OCI-LY1 (cell line): ENCODE measurements at regions not wholly inside any gene's neighbourhood (a gene's known extent, or its start where the extent isn't known, plus 50 kb on each side); places are given as distances from the start of the nearest gene placed in this dataset.

Source experiments
- H2AFZ ChIP-seq: fragments of 200-600 bp; sonication (generic), shearing (Covaris generic); 2 replicates; pipeline ENCODE4 v1.6.0; 2014; ENCODE audit warnings: antibody characterized with exemption, mild to moderate bottlenecking, low read length
- H3F3A ChIP-seq: fragments of 200-600 bp; sonication (generic), shearing (Covaris generic); 2 replicates; pipeline ENCODE4 v1.6.0; 2014; ENCODE audit warnings: mild to moderate bottlenecking, antibody characterized with exemption, low read length, moderate library complexity; ENCODE audit not compliant: insufficient read depth
- H3K27ac ChIP-seq: fragments of 200-600 bp; sonication (generic); 2 replicates; pipeline ENCODE4 v1.5.1; 2014; ENCODE audit warnings: low read length, mixed run types, mild to moderate bottlenecking, low read depth; ENCODE audit not compliant: poor library complexity, severe bottlenecking
- H3K27me3 ChIP-seq: fragments of 200-600 bp; sonication (generic); 2 replicates; pipeline ENCODE4 v1.6.0; 2014; ENCODE audit warnings: antibody characterized with exemption, mild to moderate bottlenecking, low read length, moderate library complexity; ENCODE audit not compliant: insufficient read depth
- H3K36me3 ChIP-seq: fragments of 200-600 bp; sonication (generic); 2 replicates; pipeline ENCODE4 v1.6.1; 2014; ENCODE audit warnings: mild to moderate bottlenecking, antibody characterized with exemption, low read length, moderate library complexity, mixed read lengths; ENCODE audit not compliant: insufficient read depth
- H3K4me1 ChIP-seq: fragments of 200-600 bp; sonication (generic); 2 replicates; pipeline ENCODE4 v1.5.1; 2014; ENCODE audit warnings: mild to moderate bottlenecking, low read length, moderate library complexity; ENCODE audit not compliant: insufficient read depth, severe bottlenecking
- H3K4me2 ChIP-seq: fragments of 200-600 bp; sonication (generic), shearing (Covaris generic); 2 replicates; pipeline ENCODE4 v1.6.1; 2014; ENCODE audit warnings: low read length
- H3K4me3 ChIP-seq: fragments of 200-600 bp; sonication (generic); 2 replicates; pipeline ENCODE4 v1.5.1; 2014; ENCODE audit warnings: low read length, low read depth, mild to moderate bottlenecking, mixed read lengths; ENCODE audit not compliant: poor library complexity, severe bottlenecking
- H3K79me2 ChIP-seq: fragments of 200-600 bp; shearing (Covaris generic); 2 replicates; pipeline ENCODE4 v1.6.1; 2016; ENCODE audit warnings: mixed run types, low read length, mixed read lengths; ENCODE audit not compliant: insufficient read depth
- H3K9ac ChIP-seq: fragments of 200-600 bp; sonication (generic), shearing (Covaris generic); 2 replicates; pipeline ENCODE4 v1.6.1; 2014; ENCODE audit warnings: mild to moderate bottlenecking, low read length, mixed read lengths
- H3K9me2 ChIP-seq: fragments of 200-600 bp; sonication (generic), shearing (Covaris generic); 2 replicates; pipeline ENCODE4 v1.6.1; 2014; ENCODE audit warnings: low read depth, mild to moderate bottlenecking, low read length, mixed read lengths
- H3K9me3 ChIP-seq: fragments of 200-600 bp; shearing (Covaris generic); 2 replicates; pipeline ENCODE4 v1.6.1; 2014; ENCODE audit warnings: low read length, mixed read lengths
- H4K20me1 ChIP-seq: fragments of 200-600 bp; sonication (generic), shearing (Covaris generic); 2 replicates; pipeline ENCODE4 v1.6.0; 2016; ENCODE audit warnings: mild to moderate bottlenecking, low read length; ENCODE audit not compliant: insufficient read depth
- CTCF ChIP-seq: fragments of 200-600 bp; sonication (generic), shearing (Covaris generic); IDR thresholded peaks from 2 replicates; pipeline ENCODE4 v1.5.1; 2017; ENCODE audit warnings: mild to moderate bottlenecking, antibody characterized with exemption, low read length, moderate library complexity, mixed read lengths
- EZH2 ChIP-seq: fragments of 200-600 bp; sonication (generic), shearing (Covaris generic); IDR thresholded peaks from 2 replicates; pipeline ENCODE4 v1.8.0; 2017; ENCODE audit warnings: borderline replicate concordance, mixed run types, mild to moderate bottlenecking, antibody characterized with exemption, low read length, moderate library complexity, mixed read lengths

GRCh38 chr3:177571944-177572315, 374.6 kb upstream of the TBL1XR1 start:
- H3K9ac ChIP-seq: no peak overlapping the region
- no peak overlapping the region for H3K4me2 ChIP-seq
- no peak overlapping the region for H3K4me3 ChIP-seq
- H3F3A ChIP-seq: no peaks in the 10 kb centered on the region
- no peaks in the 10 kb centered on the region for H3K27me3 ChIP-seq
- no peak overlapping the region for H2AFZ ChIP-seq
- H4K20me1 ChIP-seq: no peaks in the 10 kb centered on the region
- H3K79me2 ChIP-seq: no peaks in the 10 kb centered on the region
- no peaks in the 10 kb centered on the region for H3K36me3 ChIP-seq
- no peaks in the 10 kb centered on the region for H3K9me2 ChIP-seq
- H3K27ac ChIP-seq: no peak overlapping the region
- no peaks in the 10 kb centered on the region for H3K4me1 ChIP-seq
- no peaks in the 10 kb centered on the region for H3K9me3 ChIP-seq
- TF ChIP-seq EZH2: no peak
- TF ChIP-seq CTCF: no peak

- Histone ChIP-seq H3K9ac (no peak overlapping the region), H3K4me3 (no peak overlapping the region)
Observed at GRCh38 chr3:177574222-177574856, 377.1 kb upstream of the TBL1XR1 start.

GRCh38 chr3:177576746-177577145, 379.5 kb upstream of the TBL1XR1 start:
- no peak overlapping the region for H2AFZ ChIP-seq
- TF ChIP-seq EZH2 (no peak), CTCF (no peak)
- no peak overlapping the region for H3K9ac ChIP-seq
- no peaks in the 10 kb centered on the region for H3K4me1 ChIP-seq
- H3K36me3 ChIP-seq: no peaks in the 10 kb centered on the region
- no peak overlapping the region for H3K4me3 ChIP-seq
- H4K20me1 ChIP-seq: no peaks in the 10 kb centered on the region
- H3K4me2 ChIP-seq: no peak overlapping the region
- no peaks in the 10 kb centered on the region for H3K79me2 ChIP-seq
- no peaks in the 10 kb centered on the region for H3K9me3 ChIP-seq
- H3F3A ChIP-seq: no peaks in the 10 kb centered on the region
- no peaks in the 10 kb centered on the region for H3K27me3 ChIP-seq
- no peak overlapping the region for H3K27ac ChIP-seq
- H3K9me2 ChIP-seq: no peaks in the 10 kb centered on the region

More at GRCh38 chr3:177574222-177574856, 377.1 kb upstream of the TBL1XR1 start:
- Histone ChIP-seq H2AFZ (no peak overlapping the region), H3K9me3 (no peaks in the 10 kb centered on the region), H4K20me1 (no peaks in the 10 kb centered on the region), H3K4me2 (no peak overlapping the region), H3K9me2 (no peaks in the 10 kb centered on the region), H3K4me1 (no peaks in the 10 kb centered on the region), H3K79me2 (no peaks in the 10 kb centered on the region), H3K36me3 (no peaks in the 10 kb centered on the region), H3K27me3 (no peaks in the 10 kb centered on the region), H3F3A (no peaks in the 10 kb centered on the region), H3K27ac (no peak overlapping the region)
- TF ChIP-seq EZH2: no peak
- no peak for TF ChIP-seq CTCF
